ENCODE measurements at regions not wholly inside any gene's neighbourhood (a gene's known extent, or its start where the extent isn't known, plus 50 kb on each side); places are given as distances from the start of the nearest gene placed in this dataset.

DNA sequence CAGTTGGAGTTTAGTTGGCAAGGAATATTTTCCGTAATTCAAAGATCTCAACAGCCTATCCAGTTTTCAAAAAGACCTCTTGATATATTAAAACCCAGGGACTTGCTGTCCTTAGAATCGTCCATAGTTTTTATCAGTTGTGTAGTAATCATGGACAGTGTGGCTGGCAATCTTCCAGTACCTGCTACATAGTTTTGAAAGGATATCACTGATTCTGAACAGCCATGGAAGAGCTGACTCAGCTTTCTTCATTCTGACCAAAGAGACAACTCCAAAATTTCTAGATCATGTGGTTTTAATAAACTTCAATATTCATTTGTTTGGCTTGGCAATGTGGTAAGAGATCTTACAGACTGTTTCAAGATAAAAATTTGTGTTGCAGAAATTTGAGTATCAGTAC is 616.7 kb downstream of the TDRD15 start:
- no peaks in the 10 kb centered on the region for H3K9me3 ChIP-seq (ENCODE audit: control insufficient read depth, insufficient read depth, low read depth, low read length)
- H3K4me1 ChIP-seq (ENCODE audit: control insufficient read depth, insufficient read depth, low read length), result no peaks in the 10 kb centered on the region
- no peak overlapping the region for H3K27ac ChIP-seq (ENCODE audit: extremely low read depth, low read depth, low read length)
- POLR2A ChIA-PET, result no interaction called here
- CTCF ChIA-PET, result interaction anchor here (0.6 kb wide), 1 partner anchor 209 kb away, joined by 3 read pairs; no protein-coding TSS in a partner anchor
- TF ChIP-seq ZNF248 (tag by site-specific recombination; IDR thresholded peaks at IDR 0.05) (no peak), GLIS2 (tag by site-specific recombination; IDR thresholded peaks at IDR 0.05) (no peak), SP7 (tag by site-specific recombination; IDR thresholded peaks at IDR 0.05) (no peak), GFI1B (tag by site-specific recombination; IDR thresholded peaks at IDR 0.05) (no peak), ZNF560 (tag by site-specific recombination; IDR thresholded peaks at IDR 0.05; ENCODE audit: borderline replicate concordance) (no peak), ZNF529 (tag by site-specific recombination; IDR thresholded peaks at IDR 0.05; ENCODE audit: insufficient replicate concordance) (no peak), ZNF830 (tag by site-specific recombination; IDR thresholded peaks at IDR 0.05; ENCODE audit: low read depth) (no peak), ZNF354C (tag by site-specific recombination; IDR thresholded peaks at IDR 0.05; ENCODE audit: borderline replicate concordance, low read depth) (no peak), YY1 (tag by site-specific recombination; IDR thresholded peaks at IDR 0.05) (no peak), ZNF791 (tag by site-specific recombination; IDR thresholded peaks at IDR 0.05) (no peak), MYNN (tag by site-specific recombination; IDR thresholded peaks at IDR 0.05; ENCODE audit: borderline replicate concordance) (no peak), ZSCAN16 (tag by site-specific recombination; IDR thresholded peaks at IDR 0.05) (no peak), ZFP37 (tag by site-specific recombination; IDR thresholded peaks at IDR 0.05) (no peak), ZNF501 (tag by site-specific recombination; IDR thresholded peaks at IDR 0.05) (no peak)
- TF ChIP-seq, protein P1, sequence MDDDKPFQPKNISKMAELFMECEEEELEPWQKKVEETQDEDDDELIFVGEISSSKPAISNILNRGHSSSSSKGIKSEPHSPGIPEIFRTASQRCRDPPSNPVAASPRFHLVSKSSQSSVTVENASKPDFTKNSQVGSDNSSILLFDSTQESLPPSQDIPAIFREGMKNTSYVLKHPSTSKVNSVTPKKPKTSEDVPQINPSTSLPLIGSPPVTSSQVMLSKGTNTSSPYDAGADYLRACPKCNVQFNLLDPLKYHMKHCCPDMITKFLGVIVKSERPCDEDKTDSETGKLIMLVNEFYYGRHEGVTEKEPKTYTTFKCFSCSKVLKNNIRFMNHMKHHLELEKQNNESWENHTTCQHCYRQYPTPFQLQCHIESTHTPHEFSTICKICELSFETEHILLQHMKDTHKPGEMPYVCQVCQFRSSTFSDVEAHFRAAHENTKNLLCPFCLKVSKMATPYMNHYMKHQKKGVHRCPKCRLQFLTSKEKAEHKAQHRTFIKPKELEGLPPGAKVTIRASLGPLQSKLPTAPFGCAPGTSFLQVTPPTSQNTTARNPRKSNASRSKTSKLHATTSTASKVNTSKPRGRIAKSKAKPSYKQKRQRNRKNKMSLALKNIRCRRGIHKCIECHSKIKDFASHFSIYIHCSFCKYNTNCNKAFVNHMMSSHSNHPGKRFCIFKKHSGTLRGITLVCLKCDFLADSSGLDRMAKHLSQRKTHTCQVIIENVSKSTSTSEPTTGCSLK (tag by site-specific recombination; IDR thresholded peaks at IDR 0.05), result no peak
- TF ChIP-seq, protein P2, sequence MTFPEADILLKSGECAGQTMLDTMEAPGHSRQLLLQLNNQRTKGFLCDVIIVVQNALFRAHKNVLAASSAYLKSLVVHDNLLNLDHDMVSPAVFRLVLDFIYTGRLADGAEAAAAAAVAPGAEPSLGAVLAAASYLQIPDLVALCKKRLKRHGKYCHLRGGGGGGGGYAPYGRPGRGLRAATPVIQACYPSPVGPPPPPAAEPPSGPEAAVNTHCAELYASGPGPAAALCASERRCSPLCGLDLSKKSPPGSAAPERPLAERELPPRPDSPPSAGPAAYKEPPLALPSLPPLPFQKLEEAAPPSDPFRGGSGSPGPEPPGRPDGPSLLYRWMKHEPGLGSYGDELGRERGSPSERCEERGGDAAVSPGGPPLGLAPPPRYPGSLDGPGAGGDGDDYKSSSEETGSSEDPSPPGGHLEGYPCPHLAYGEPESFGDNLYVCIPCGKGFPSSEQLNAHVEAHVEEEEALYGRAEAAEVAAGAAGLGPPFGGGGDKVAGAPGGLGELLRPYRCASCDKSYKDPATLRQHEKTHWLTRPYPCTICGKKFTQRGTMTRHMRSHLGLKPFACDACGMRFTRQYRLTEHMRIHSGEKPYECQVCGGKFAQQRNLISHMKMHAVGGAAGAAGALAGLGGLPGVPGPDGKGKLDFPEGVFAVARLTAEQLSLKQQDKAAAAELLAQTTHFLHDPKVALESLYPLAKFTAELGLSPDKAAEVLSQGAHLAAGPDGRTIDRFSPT (tag by site-specific recombination; IDR thresholded peaks at IDR 0.05), result no peak
- TF ChIP-seq, protein P3, sequence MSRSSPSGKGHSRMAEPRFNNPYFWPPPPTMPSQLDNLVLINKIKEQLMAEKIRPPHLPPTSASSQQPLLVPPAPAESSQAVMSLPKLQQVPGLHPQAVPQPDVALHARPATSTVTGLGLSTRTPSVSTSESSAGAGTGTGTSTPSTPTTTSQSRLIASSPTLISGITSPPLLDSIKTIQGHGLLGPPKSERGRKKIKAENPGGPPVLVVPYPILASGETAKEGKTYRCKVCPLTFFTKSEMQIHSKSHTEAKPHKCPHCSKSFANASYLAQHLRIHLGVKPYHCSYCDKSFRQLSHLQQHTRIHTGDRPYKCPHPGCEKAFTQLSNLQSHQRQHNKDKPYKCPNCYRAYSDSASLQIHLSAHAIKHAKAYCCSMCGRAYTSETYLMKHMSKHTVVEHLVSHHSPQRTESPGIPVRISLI (tag by site-specific recombination; IDR thresholded peaks at IDR 0.05), result no peak
- TF ChIP-seq, protein P4, sequence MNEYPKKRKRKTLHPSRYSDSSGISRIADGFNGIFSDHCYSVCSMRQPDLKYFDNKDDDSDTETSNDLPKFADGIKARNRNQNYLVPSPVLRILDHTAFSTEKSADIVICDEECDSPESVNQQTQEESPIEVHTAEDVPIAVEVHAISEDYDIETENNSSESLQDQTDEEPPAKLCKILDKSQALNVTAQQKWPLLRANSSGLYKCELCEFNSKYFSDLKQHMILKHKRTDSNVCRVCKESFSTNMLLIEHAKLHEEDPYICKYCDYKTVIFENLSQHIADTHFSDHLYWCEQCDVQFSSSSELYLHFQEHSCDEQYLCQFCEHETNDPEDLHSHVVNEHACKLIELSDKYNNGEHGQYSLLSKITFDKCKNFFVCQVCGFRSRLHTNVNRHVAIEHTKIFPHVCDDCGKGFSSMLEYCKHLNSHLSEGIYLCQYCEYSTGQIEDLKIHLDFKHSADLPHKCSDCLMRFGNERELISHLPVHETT (tag by site-specific recombination; IDR thresholded peaks at IDR 0.05), result no peak
- no peaks in the 10 kb centered on the region for H3K36me3 ChIP-seq (ENCODE audit: control insufficient read depth in 2 of 2, insufficient read depth in 1 of 2, low read length in 2 of 2)
- H3K4me3 ChIP-seq (ENCODE audit: low read depth, low read length), result no peak overlapping the region

DNA sequence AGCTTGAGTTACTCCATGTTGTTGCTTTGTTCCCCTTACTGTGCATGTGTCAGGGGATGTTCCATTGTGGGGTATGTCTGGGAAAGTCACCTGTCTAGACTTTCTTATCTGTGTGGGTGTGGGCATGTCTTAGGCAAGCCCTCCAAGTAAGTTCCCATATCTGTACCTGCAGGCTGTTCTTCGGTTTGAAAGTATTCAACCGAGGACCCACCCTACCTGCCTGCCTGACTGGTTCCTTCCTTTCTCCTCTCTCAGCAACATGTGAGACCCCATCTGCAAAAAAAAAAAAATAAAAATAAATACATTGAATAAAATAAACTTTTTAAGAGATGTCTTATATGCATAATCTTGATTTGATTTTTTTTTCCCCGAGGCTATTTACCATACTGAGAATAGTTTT is 622.7 kb downstream of the TDRD15 start:
- no peaks in the 10 kb centered on the region for H3K36me3 ChIP-seq (ENCODE audit: control insufficient read depth in 2 of 2, insufficient read depth in 1 of 2, low read length in 2 of 2)
- H3K4me1 ChIP-seq (ENCODE audit: control insufficient read depth, insufficient read depth, low read length), result no peaks in the 10 kb centered on the region
- H3K27ac ChIP-seq (ENCODE audit: extremely low read depth, low read depth, low read length), result no peak overlapping the region
- H3K9me3 ChIP-seq (ENCODE audit: control insufficient read depth, insufficient read depth, low read depth, low read length), result no peaks in the 10 kb centered on the region
- H3K4me3 ChIP-seq (ENCODE audit: low read depth, low read length), result no peak overlapping the region
- ChIA-PET POLR2A (no interaction called here), CTCF (no interaction called here)
- TF ChIP-seq MYNN (tag by site-specific recombination; IDR thresholded peaks at IDR 0.05; ENCODE audit: borderline replicate concordance), result no peak
- TF ChIP-seq, protein P5, sequence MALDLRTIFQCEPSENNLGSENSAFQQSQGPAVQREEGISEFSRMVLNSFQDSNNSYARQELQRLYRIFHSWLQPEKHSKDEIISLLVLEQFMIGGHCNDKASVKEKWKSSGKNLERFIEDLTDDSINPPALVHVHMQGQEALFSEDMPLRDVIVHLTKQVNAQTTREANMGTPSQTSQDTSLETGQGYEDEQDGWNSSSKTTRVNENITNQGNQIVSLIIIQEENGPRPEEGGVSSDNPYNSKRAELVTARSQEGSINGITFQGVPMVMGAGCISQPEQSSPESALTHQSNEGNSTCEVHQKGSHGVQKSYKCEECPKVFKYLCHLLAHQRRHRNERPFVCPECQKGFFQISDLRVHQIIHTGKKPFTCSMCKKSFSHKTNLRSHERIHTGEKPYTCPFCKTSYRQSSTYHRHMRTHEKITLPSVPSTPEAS (tag by site-specific recombination; IDR thresholded peaks at IDR 0.05), result no peak
- no peak for TF ChIP-seq ZNF664 (tag by site-specific recombination; IDR thresholded peaks at IDR 0.05)
- TF ChIP-seq, protein P6, sequence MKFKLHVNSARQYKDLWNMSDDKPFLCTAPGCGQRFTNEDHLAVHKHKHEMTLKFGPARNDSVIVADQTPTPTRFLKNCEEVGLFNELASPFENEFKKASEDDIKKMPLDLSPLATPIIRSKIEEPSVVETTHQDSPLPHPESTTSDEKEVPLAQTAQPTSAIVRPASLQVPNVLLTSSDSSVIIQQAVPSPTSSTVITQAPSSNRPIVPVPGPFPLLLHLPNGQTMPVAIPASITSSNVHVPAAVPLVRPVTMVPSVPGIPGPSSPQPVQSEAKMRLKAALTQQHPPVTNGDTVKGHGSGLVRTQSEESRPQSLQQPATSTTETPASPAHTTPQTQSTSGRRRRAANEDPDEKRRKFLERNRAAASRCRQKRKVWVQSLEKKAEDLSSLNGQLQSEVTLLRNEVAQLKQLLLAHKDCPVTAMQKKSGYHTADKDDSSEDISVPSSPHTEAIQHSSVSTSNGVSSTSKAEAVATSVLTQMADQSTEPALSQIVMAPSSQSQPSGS (tag by site-specific recombination; IDR thresholded peaks at IDR 0.05; ENCODE audit: low read depth), result no peak
- TF ChIP-seq, protein P7, sequence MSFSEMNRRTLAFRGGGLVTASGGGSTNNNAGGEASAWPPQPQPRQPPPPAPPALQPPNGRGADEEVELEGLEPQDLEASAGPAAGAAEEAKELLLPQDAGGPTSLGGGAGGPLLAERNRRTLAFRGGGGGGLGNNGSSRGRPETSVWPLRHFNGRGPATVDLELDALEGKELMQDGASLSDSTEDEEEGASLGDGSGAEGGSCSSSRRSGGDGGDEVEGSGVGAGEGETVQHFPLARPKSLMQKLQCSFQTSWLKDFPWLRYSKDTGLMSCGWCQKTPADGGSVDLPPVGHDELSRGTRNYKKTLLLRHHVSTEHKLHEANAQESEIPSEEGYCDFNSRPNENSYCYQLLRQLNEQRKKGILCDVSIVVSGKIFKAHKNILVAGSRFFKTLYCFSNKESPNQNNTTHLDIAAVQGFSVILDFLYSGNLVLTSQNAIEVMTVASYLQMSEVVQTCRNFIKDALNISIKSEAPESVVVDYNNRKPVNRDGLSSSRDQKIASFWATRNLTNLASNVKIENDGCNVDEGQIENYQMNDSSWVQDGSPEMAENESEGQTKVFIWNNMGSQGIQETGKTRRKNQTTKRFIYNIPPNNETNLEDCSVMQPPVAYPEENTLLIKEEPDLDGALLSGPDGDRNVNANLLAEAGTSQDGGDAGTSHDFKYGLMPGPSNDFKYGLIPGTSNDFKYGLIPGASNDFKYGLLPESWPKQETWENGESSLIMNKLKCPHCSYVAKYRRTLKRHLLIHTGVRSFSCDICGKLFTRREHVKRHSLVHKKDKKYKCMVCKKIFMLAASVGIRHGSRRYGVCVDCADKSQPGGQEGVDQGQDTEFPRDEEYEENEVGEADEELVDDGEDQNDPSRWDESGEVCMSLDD (tag by site-specific recombination; IDR thresholded peaks at IDR 0.05), result no peak
- TF ChIP-seq ZEB2 (tag by site-specific recombination; IDR thresholded peaks at IDR 0.05), result no peak
- no peak for TF ChIP-seq ZNF792 (tag by site-specific recombination; IDR thresholded peaks at IDR 0.05)

All from HEK293 (cell line).